Ishikawa (cell line): ENCODE measurements at regions not wholly inside any gene's neighbourhood (a gene's known extent, or its start where the extent isn't known, plus 50 kb on each side); places are given as distances from the start of the nearest gene placed in this dataset.

Source experiments
- CEBPB ChIP-seq: IDR thresholded peaks from 2 replicates; pipeline ENCODE4 v1.6.1; 2012
- CREB1 ChIP-seq: IDR thresholded peaks from 2 replicates; pipeline ENCODE4 v1.6.1; 2012; ENCODE audit warnings: low read depth
- EGR1 ChIP-seq: IDR thresholded peaks from 2 replicates; pipeline ENCODE4 v1.6.1; 2012
- EP300 ChIP-seq: IDR thresholded peaks from 2 replicates; pipeline ENCODE4 v1.6.1; 2012; ENCODE audit warnings: borderline replicate concordance
- FOXM1 ChIP-seq: IDR thresholded peaks from 2 replicates; pipeline ENCODE4 v1.6.1; 2012; ENCODE audit warnings: low read depth, borderline replicate concordance
- NFIC ChIP-seq: IDR thresholded peaks from 2 replicates; pipeline ENCODE4 v1.6.1; 2012
- RAD21 ChIP-seq: IDR thresholded peaks from 2 replicates; pipeline ENCODE4 v1.6.1; 2012; ENCODE audit warnings: low read depth
- TAF1 ChIP-seq: IDR thresholded peaks from 2 replicates; pipeline ENCODE4 v1.6.1; 2012; ENCODE audit warnings: low read depth, mild to moderate bottlenecking
- TCF12 ChIP-seq: IDR thresholded peaks from 2 replicates; pipeline ENCODE4 v1.6.1; 2012; ENCODE audit warnings: low read depth
- TEAD4 ChIP-seq: IDR thresholded peaks from 2 replicates; pipeline ENCODE4 v1.6.1; 2012
- YY1 ChIP-seq: IDR thresholded peaks from 2 replicates; pipeline ENCODE4 v1.6.1; 2012; ENCODE audit warnings: low read depth
- ZBTB7A ChIP-seq: IDR thresholded peaks from 2 replicates; pipeline ENCODE4 v1.6.1; 2012; ENCODE audit warnings: low read depth
- TF ChIP-seq, protein P1 (sequence below): IDR thresholded peaks from 2 replicates; pipeline ENCODE4 v1.6.1; 2012
- TF ChIP-seq, protein P2 (sequence below): IDR thresholded peaks from 2 replicates; pipeline ENCODE4 v1.6.1; 2012; ENCODE audit warnings: low read depth, mild to moderate bottlenecking
- TF ChIP-seq, protein P3 (sequence below): IDR thresholded peaks from 2 replicates; pipeline ENCODE4 v1.6.1; 2012

DNA sequence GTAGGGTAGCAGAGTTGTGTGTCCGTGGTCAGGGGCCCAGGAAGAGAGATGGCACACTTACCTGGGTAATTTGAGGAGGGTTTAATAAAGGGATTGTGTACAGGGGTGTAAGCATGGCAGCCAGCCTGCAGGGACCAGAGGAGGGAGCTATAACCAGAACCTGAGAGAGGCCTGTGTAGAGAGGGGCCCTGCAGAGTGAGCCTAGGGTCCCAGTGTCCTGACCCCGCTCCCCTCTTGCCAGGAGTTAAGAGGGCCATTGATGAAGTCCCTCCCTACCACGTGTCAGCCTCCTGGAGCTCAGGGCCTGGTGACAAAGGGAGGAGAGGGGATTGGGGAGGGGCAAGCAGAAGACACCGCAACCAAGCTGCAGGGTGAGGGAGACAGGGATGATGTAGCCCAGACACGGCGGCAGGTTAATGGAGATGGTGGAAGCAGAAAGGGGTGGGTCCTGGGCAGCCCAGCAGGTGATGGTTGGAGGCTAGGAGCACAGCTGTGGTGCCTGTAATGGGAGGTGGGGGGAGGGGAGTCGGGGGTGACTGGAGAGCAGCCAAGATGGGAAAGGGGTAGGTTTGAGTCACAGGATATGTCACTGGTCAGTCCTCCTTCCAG, 165.4 kb upstream of the TOPAZ1 start:
- TF ChIP-seq CEBPB = no peak
- TF ChIP-seq TAF1 = no peak
- no peak for TF ChIP-seq FOXM1
- TF ChIP-seq, protein P1, sequence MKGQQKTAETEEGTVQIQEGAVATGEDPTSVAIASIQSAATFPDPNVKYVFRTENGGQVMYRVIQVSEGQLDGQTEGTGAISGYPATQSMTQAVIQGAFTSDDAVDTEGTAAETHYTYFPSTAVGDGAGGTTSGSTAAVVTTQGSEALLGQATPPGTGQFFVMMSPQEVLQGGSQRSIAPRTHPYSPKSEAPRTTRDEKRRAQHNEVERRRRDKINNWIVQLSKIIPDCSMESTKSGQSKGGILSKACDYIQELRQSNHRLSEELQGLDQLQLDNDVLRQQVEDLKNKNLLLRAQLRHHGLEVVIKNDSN = no peak
- TF ChIP-seq CREB1 = no peak
- TF ChIP-seq EP300 = no peak
- no peak for TF ChIP-seq RAD21
- TF ChIP-seq EGR1 = no peak
- no peak for TF ChIP-seq YY1
- TF ChIP-seq, protein P2, sequence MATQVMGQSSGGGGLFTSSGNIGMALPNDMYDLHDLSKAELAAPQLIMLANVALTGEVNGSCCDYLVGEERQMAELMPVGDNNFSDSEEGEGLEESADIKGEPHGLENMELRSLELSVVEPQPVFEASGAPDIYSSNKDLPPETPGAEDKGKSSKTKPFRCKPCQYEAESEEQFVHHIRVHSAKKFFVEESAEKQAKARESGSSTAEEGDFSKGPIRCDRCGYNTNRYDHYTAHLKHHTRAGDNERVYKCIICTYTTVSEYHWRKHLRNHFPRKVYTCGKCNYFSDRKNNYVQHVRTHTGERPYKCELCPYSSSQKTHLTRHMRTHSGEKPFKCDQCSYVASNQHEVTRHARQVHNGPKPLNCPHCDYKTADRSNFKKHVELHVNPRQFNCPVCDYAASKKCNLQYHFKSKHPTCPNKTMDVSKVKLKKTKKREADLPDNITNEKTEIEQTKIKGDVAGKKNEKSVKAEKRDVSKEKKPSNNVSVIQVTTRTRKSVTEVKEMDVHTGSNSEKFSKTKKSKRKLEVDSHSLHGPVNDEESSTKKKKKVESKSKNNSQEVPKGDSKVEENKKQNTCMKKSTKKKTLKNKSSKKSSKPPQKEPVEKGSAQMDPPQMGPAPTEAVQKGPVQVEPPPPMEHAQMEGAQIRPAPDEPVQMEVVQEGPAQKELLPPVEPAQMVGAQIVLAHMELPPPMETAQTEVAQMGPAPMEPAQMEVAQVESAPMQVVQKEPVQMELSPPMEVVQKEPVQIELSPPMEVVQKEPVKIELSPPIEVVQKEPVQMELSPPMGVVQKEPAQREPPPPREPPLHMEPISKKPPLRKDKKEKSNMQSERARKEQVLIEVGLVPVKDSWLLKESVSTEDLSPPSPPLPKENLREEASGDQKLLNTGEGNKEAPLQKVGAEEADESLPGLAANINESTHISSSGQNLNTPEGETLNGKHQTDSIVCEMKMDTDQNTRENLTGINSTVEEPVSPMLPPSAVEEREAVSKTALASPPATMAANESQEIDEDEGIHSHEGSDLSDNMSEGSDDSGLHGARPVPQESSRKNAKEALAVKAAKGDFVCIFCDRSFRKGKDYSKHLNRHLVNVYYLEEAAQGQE = no peak
- no peak for TF ChIP-seq ZBTB7A
- no peak for TF ChIP-seq TCF12
- TF ChIP-seq, protein P3, sequence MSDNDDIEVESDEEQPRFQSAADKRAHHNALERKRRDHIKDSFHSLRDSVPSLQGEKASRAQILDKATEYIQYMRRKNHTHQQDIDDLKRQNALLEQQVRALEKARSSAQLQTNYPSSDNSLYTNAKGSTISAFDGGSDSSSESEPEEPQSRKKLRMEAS = no peak
- TF ChIP-seq TEAD4 = no peak
- no peak for TF ChIP-seq NFIC

DNA sequence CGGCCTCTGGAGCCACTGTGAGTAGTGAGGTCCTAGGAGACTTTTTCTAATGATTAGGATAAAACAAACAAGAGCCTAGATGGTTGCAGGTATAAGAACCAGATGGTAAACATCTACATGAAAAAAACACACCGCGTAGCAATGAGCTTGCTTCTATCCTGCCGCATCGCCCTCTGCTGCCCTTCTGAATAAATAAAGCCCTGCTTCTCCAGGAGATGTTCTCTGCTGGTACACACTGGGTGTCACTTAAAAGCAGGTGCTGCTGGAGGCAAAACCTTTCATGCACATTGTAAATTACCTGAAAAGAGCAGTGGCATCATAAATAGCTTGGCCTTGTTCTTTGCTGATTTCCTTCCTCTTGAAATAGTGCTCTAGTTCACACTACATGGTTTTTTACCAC, 164.4 kb upstream of the TOPAZ1 start:
- TF ChIP-seq, protein P3 = no peak
- TF ChIP-seq RAD21 = peak; percentile 10; the same call in 1 of the 2 replicates

DNA sequence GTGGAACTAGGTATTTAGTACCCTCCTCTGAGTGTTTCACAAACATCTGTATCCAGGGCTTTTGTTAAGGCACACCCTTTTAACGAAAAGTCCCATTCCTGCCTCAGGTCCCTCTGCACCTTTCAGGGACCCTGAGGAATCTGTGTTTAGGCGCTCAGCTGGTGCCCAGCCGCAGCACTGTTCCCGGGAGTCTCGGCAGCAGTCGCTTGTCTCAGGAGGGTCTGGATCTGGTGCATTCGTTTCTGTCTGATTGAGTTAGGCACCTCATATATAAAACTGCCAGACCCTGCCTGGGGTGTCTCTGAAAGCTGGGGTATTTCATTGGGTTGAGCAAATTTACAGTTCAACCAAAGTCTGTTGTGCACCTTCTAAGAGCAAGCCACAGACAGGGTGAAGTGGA, 162.8 kb upstream of the TOPAZ1 start:
- TF ChIP-seq, protein P3 = no peak
- TF ChIP-seq, protein P2 = no peak
- TF ChIP-seq CREB1 (no peak), NFIC (no peak), EP300 (no peak), TEAD4 (no peak), ZBTB7A (no peak), YY1 (no peak), TCF12 (no peak), TAF1 (no peak), CEBPB (no peak), EGR1 (no peak), RAD21 (no peak)
- TF ChIP-seq, protein P1 = no peak

DNA sequence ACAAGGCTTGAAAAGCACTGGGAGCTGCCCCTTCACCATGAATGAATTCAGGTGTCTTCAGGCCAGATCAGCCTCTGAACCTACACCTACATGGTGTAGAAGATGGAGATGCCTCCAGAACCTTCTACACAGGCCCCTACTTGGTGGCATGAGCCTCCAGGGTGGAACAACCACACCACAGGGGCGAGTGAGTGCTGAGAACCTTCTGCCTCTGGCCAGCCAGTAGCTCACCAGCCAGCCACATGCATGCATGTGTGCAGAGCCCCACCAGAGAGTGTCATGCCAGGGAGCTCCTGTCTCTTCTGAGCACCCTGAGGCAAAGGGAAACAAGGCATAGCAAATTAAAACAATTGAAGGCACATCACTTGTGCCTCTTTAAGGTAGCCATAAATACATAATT, 161.8 kb upstream of the TOPAZ1 start:
- no peak for TF ChIP-seq ZBTB7A
- TF ChIP-seq CEBPB = no peak
- TF ChIP-seq FOXM1 = no peak
- no peak for TF ChIP-seq CREB1
- TF ChIP-seq EGR1 = no peak
- no peak for TF ChIP-seq RAD21

DNA sequence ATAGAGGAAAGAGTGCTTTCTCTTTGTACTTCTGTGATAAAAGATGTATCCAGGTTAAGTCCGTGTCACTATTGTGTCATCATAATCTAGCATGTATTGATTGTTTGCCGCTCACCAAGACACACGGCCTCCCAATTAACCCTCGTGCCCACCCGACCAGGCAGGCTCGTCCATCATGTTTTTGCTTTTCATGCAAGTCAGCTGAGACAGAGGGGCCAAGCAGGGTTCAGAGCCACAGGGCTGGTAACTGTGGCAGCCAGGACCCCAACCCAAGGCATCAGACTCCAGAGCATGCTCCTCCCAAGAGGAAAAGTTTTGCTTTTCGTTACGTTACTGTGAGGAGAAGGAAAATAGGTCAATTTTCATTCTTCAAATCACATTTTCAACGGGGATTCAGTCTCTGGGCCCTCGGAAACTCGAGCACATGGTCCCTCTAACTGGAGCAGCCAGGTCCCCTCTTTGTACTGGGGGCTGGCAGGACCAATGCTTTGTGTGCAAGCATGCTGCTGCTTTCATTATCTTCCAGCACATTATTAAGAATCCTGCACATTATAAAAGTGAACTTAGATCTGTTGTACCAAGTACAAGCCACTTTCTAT, 161.1 kb upstream of the TOPAZ1 start:
- TF ChIP-seq EGR1 (no peak), YY1 (no peak), TEAD4 (no peak), EP300 (no peak)

DNA sequence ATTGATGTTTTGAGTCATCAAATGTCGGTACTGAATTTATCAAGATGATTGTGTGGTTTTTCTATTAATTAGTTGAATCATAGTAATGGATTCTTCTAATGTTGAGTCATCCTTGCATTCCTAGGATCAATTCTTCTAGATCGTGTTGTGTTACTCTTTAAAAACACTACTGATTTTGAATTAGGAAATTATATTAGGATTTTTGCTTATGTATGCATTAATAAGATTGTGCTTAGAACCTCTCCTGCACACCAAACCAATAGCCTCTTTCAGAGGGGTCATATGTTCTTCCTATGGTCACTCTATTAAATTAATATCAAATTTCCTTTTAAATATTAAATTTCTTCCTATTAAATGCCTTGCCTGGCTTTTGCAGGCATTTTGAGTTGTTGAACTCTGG, 151.7 kb upstream of the TOPAZ1 start:
- TF ChIP-seq FOXM1 = no peak
